ENCODE measurements at regions not wholly inside any gene's neighbourhood (a gene's known extent, or its start where the extent isn't known, plus 50 kb on each side); places are given as distances from the start of the nearest gene placed in this dataset.

DNA sequence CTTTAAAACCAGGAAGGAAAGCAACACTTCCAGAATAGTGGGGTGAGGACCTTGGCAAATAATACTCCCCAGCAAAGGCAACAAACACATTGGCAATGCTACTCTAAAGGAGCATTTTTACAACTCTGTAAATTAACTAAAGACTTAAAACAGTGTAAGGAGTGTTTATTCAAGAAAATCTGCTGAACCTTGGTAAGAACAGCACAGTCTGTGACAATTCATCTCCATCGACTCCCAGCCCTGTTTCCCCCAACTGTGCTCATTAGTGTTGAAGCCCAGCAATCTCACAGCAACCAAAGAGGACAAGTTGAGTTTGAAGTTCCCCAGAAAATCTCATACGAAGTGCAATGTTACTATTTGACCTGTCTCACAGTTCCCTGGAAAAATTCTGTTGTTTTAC lies 884.9 kb downstream of the C6orf118 start:
- no peak for DNase-seq

DNA sequence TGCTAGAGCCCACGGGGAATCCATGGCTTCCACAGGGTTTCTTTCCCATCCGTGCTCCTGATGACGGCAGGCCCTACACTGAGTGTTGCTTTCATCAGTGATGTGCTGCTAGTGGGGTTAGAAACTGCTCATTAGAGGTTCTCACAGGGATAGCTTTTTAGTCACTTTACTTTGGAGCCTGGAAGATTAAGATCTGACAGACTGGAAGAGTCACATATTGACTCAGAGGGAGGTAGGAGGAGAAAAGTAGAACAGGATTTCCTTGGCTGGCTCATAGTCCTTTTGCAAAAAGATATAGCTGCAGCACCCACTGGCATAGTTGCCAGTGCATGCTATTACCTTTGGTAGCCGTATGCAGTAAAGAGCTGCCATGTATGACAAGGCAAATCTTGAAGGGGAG lies 890.3 kb downstream of the C6orf118 start:
- no peak for DNase-seq

DNA sequence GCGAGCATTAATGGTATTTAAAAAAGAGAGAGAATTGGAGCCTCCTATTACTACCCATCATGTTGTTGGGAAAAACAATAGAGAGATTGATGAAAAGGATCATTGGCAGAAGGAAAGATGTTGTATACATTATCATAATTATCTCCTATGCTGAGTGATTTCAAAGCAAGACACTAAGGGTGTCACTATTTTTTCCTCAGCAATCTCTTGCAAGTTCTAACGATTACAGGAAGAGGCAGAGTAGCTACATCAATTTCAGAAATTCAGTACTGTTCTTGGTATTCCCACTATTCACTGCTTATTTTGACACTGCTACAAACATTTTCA lies 891.2 kb downstream of the C6orf118 start:
- no peak for DNase-seq

- no peak for DNase-seq
These were observed 891.7 kb downstream of the C6orf118 start for GRCh38 chr6:164417537-164418261.

DNA sequence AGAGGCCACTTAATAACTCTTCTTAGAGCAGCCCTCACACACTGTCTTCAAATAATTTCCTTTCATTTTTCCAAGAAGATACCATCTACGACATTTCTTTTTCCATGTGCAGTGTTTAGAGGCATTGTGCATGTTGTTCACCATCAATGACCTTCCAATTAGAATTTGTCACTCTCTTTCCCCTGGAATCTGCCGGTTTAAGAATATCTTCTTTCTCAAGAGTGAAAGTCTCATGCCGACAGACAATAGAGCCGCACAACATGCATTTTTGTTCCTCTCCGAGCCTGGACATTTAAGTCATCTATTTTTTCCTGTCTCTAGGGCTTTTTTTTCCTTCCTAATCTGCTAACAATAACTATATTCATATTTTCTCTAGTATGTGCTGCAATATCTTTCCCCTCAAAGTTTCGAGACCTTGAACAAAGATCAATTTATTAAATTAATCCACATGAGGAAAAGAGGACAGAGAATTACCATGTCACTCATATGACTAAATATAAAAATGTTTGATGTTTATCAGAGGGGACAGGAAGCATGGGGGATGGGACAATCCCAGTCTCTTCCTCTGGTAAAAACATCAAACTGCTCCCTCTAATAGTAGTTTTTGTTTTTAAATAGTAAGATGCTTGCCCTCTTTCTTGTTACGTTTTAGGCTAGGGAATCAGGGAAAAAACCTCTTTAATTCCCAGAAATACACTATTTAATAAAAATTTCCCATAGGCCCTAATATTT lies 893.4 kb downstream of the C6orf118 start:
- DNase-seq = no peak

DNA sequence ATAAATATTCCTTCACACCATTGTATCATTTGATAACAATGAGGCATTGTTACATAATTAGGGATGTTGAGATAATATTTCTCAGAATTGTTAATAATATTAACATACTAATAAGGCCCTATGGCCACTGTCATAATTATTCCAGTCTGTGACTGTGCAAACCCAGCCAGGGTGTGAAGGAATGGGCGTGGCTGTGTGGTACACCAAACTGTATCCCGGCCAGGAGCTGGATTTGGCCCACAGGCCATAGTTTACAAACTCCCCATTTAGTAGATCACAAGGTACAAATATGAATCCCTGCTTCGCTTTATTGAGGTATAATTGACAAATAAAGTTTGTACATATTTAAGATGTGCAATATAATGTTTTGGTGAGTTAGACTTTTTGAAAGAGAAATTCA lies 894.7 kb downstream of the C6orf118 start:
- DNase-seq = no peak

DNA sequence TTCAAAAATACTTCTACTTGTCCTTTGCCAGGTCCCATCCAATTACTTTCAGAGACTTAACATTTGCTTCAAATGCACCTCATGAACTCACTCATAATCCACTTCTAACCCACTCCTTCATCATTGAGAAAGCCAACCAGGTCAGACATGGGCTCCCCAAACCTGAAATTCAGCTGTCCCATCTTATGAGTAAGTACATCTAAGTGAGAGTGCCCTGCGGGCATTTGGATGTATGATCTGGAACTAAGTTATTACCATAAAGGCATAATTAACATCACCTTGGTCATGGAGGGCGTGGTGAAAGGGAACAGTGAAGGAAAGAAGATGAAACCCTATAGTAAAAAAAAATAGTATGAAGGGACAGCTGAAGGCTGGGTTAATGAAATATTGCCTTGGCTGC lies 896.8 kb downstream of the C6orf118 start:
- no peak for DNase-seq

GRCh38 chr6:164410017-164410416 lies 899.4 kb downstream of the C6orf118 start:
- DNase-seq = no peak

- no peak for DNase-seq
These were observed 899.9 kb downstream of the C6orf118 start for GRCh38 chr6:164409309-164410009.

DNA sequence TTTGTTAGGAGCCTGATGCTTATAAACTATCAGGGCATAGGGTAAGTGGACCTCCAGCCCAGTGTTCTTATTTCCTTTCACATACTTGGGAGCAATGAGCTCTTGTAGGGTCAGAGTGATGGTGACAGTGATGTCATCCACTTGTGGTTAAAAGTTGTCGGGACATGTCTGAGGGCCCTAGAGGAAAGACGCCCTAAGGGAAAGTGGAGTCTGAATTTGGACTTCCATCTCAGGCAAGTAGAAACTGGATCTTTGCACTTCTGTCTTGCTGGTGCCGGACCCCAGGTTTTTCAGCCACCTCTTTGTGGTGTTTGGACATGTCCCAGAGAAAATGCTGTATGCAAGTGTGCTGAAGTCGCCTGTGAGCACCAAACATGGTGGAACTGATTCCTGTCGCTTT lies 900.5 kb downstream of the C6orf118 start:
- no peak for DNase-seq

DNA sequence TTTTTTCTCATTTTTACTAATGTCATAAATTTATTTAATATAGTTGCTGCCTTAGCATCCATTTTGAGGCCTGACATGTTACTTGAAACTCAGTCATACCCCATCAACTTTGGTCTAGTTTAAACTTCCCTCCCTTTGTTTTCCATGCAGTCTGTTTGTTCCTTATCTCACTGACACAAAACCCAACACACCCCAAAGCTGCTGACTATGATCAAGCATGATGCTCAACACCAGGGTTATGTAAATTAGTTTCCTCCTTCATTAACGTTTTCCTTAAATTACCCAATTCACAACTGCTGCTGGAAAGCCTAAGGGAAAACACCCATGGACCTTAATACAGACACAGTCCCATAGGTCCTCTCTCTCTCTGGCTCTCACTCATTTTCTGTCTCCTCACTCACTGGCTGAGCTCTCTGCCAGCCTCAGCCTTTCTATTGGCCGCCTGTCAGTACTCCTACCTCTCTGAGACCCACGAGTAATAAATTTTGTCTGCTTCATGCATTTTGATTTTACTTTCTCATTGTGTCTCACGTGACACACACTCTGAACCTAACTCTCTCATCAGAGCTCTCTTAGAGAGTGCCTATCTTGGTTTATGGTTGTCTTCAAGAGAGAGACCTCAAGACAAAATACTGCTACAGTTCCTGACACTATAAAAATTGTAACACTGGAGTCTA lies 904.5 kb downstream of the C6orf118 start:
- DNase-seq = no peak

GRCh38 chr6:164401871-164402270 lies 907.5 kb downstream of the C6orf118 start:
- DNase-seq = no peak

GRCh38 chr6:164398647-164399046 lies 910.8 kb downstream of the C6orf118 start:
- DNase-seq = no peak

GRCh38 chr6:164396071-164397047 lies 913.0 kb downstream of the C6orf118 start:
- no peak for DNase-seq

GRCh38 chr6:164379795-164380194 lies 929.6 kb downstream of the C6orf118 start:
- DNase-seq = no peak

- no peak for DNase-seq
These were observed 931.1 kb downstream of the C6orf118 start for GRCh38 chr6:164378330-164378729.

DNA sequence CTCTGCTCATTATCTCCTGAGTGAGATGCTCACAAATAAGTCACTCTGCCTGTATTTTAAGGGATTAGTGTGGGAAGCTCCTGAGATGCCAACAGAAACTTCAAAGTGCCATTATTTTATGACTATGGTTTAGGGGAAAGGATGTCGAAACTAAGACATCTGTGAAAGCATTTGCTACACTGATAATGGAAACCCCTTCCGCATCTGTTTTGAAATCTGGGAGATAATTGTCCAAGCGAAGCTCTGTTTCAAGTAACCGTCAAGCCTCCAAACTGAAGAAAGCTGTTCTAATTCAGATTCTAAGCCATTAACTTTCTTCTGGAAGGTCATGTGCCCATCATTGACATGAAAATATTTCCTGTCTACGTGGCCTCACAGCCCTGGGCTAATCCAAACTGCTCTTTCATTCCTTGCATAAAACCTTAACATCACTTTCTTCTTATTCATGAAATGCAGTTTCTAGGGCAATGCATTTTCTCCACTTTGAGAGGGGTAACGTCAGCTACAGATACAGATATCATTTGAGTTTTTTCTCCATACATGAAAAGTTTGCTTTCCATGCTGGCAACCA lies 932.0 kb downstream of the C6orf118 start:
- no peak for DNase-seq

DNA sequence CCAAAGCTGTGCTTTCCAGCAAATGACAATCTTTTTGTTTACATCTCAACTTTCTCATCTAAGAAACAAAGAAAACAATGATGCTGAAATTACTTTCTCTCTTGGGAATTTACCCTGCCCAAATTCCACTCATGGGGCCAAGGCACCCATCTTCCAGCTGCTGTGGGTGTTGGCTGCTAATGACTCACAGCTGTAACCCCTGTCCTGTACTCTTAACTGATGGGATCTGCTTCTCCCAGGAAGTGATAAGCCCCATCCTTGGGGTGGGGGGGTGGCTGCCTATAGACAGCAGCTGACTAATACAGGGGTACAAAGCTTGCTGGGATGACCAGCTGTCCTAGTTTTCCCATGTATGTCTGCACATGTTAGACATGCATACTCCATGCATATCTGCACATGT lies 938.6 kb downstream of the C6orf118 start:
- DNase-seq = no peak

DNA sequence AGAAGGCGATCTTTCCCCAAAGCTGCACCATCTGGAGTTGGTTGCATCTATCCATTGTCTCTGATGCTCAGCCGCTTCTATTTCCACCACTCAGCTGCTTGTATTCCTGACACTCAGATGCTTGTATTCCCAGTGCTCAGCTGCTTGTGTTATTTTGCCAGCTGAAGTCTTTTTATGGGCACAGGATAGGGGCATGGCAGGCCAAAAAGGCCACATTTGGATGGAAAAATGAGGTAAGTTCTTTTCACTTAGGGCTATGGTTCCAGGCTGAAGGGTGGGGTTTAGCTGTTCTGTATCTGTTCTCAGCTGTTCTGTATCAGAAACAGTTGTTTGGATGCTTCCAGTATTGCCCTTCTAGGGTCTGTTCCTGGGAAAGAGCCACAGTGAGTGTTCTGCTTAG lies 944.9 kb downstream of the QKI start:
- no peak for DNase-seq

GRCh38 chr6:164359036-164359435 lies 944.5 kb downstream of the QKI start:
- no peak for DNase-seq

- no peak for DNase-seq
These were observed 942.3 kb downstream of the QKI start for GRCh38 chr6:164356814-164357213.

GRCh38 chr6:164347455-164347854 lies 932.9 kb downstream of the QKI start:
- DNase-seq = no peak
